Smooth muscle cell (in vitro differentiated cells): ENCODE measurements at regions not wholly inside any gene's neighbourhood (a gene's known extent, or its start where the extent isn't known, plus 50 kb on each side); places are given as distances from the start of the nearest gene placed in this dataset.

Source experiments
- DNase-seq: peaks from one replicate; lab custom pipeline; 2025; ENCODE audit not compliant: unreplicated experiment; lab: John Stamatoyannopoulos, UW
- H2AFZ ChIP-seq: fragments of 200-600 bp; sonication (generic); 2 replicates; pipeline ENCODE4 v1.6.0; 2016; ENCODE audit warnings: antibody characterized with exemption, low read depth, mild to moderate bottlenecking
- H3F3A ChIP-seq: fragments of 200-600 bp; sonication (generic); 2 replicates; pipeline ENCODE4 v1.6.0; 2017; ENCODE audit warnings: antibody characterized with exemption, low read depth
- H3K27ac ChIP-seq: fragments of 200-600 bp; sonication (generic); 2 replicates; pipeline ENCODE4 v1.5.1; 2016; ENCODE audit warnings: low read depth, mild to moderate bottlenecking
- H3K27me3 ChIP-seq: fragments of 200-600 bp; sonication (generic); 2 replicates; pipeline ENCODE4 v1.6.1; 2016; ENCODE audit warnings: low read depth, mild to moderate bottlenecking
- H3K36me3 ChIP-seq: fragments of 200-600 bp; sonication (generic); 2 replicates; pipeline ENCODE4 v1.5.1; 2016; ENCODE audit warnings: low read depth
- H3K4me1 ChIP-seq: fragments of 200-600 bp; sonication (generic); 2 replicates; pipeline ENCODE4 v1.5.1; 2016; ENCODE audit warnings: low read depth
- H3K4me2 ChIP-seq: fragments of 200-600 bp; sonication (generic); 2 replicates; pipeline ENCODE4 v1.6.0; 2016; ENCODE audit warnings: mild to moderate bottlenecking
- H3K4me3 ChIP-seq: fragments of 200-600 bp; sonication (generic); 2 replicates; pipeline ENCODE4 v1.5.1; 2016; ENCODE audit warnings: mild to moderate bottlenecking
- H3K79me2 ChIP-seq: fragments of 200-600 bp; sonication (generic); 2 replicates; pipeline ENCODE4 v1.6.0; 2016; ENCODE audit warnings: low read depth, mild to moderate bottlenecking
- H3K9ac ChIP-seq: fragments of 200-600 bp; sonication (generic); 2 replicates; pipeline ENCODE4 v1.6.0; 2016; ENCODE audit warnings: low read depth
- H3K9me3 ChIP-seq: fragments of 200-600 bp; sonication (generic); replicated peaks from 2 replicates; pipeline ENCODE4 v1.5.1; 2016; ENCODE audit warnings: low read depth
- H4K20me1 ChIP-seq: fragments of 200-600 bp; sonication (generic); 2 replicates; pipeline ENCODE4 v1.6.0; 2016; ENCODE audit warnings: low read depth
- CTCF ChIP-seq: fragments of 200-600 bp; sonication (generic); IDR thresholded peaks from 2 replicates; pipeline ENCODE4 v1.5.1; 2017; ENCODE audit warnings: borderline replicate concordance, mild to moderate bottlenecking, antibody characterized with exemption; ENCODE audit not compliant: insufficient read depth, poor library complexity, severe bottlenecking
- WGBS: methylation state at CpG from one replicate; pipeline ENCODE4 v1.1.7; 2016; ENCODE audit warnings: low lambda C conversion rate; 5-methylcytosine and 5-hydroxymethylcytosine counted together

- Histone ChIP-seq H3K27me3 (no peaks in the 10 kb centered on the region), H3K4me1 (no peaks in the 10 kb centered on the region), H4K20me1 (no peaks in the 10 kb centered on the region), H3K4me2 (no peak overlapping the region), H2AFZ (no peak overlapping the region), H3K9ac (no peak overlapping the region), H3K27ac (no peak overlapping the region), H3K79me2 (no peaks in the 10 kb centered on the region), H3F3A (no peaks in the 10 kb centered on the region), H3K4me3 (no peak overlapping the region), H3K9me3 (no peaks in the 10 kb centered on the region), H3K36me3 (peaks cover 5% of the 10 kb centered on the region)
- 93% methylated on average over 2 of the region's 2 CpGs for WGBS
- TF ChIP-seq CTCF = no peak
- DNase-seq = no peak
These were observed 178.7 kb upstream of the POU2AF2 start for GRCh38 chr11:111066846-111067245.

GRCh38 chr11:111063726-111064517 lies 181.6 kb upstream of the POU2AF2 start:
- H3K27ac ChIP-seq = no peak overlapping the region

DNA sequence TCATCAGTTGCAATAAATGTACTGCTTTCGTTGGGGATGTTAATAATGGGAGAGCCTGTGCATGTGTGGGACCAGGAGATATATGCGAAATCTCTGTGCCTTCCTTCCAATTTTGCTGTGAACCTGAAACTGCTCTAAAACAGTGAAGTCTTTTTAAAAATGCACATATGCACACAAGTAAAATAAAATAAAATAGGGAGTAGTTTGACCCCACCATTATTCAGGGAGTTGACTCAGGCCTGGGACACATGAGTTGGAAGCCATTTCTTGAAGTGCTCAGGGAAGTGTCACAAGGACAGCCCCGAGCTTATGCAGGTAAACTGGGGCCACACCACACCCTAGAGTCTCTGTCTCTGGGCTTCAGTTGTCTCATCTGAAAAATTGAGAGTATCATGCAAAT lies 183.1 kb upstream of the POU2AF2 start:
- TF ChIP-seq CTCF = no peak
- no peaks in the 10 kb centered on the region for H3K9me3 ChIP-seq
- H3K79me2 ChIP-seq = no peaks in the 10 kb centered on the region
- no peak overlapping the region for H3K27ac ChIP-seq
- H3K4me2 ChIP-seq = no peak overlapping the region
- no peaks in the 10 kb centered on the region for H3K27me3 ChIP-seq
- no peaks in the 10 kb centered on the region for H4K20me1 ChIP-seq
- DNase-seq = no peak
- WGBS = 89% methylated on average over 3 of the region's 3 CpGs
- no peak overlapping the region for H2AFZ ChIP-seq
- H3K9ac ChIP-seq = no peak overlapping the region
- no peaks in the 10 kb centered on the region for H3K36me3 ChIP-seq
- no peak overlapping the region for H3K4me3 ChIP-seq
- H3F3A ChIP-seq = no peaks in the 10 kb centered on the region
- no peaks in the 10 kb centered on the region for H3K4me1 ChIP-seq

More at GRCh38 chr11:111063726-111064517, 181.6 kb upstream of the POU2AF2 start:
- Histone ChIP-seq H3K79me2 (no peaks in the 10 kb centered on the region), H3K9me3 (no peaks in the 10 kb centered on the region), H3K4me3 (no peak overlapping the region), H3K4me1 (no peaks in the 10 kb centered on the region), H3F3A (no peaks in the 10 kb centered on the region), H3K27me3 (no peaks in the 10 kb centered on the region), H3K9ac (no peak overlapping the region), H2AFZ (no peak overlapping the region), H4K20me1 (no peaks in the 10 kb centered on the region), H3K4me2 (no peak overlapping the region), H3K36me3 (peaks cover 5% of the 10 kb centered on the region)
- 55% methylated on average over 6 of the region's 6 CpGs for WGBS
- no peak for TF ChIP-seq CTCF
- DNase-seq = no peak

DNA sequence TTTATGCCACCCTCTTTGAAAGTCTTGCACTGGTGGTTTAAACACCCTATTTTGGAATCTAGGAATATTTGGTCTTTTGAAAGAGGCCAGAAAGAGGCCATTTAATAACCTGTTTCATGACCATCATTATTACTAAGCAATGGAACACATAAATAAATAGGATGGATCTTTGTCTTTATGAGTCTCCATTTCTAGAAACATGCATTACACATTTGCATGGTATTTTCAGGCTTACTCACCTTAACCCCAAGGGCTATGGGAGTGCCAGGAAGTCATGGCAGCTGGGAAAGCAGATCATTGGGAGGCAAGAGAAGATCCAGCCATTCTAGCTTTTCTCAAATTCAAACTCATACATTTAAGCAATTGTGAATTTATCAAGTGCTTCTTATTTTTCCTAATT lies 185.8 kb upstream of the POU2AF2 start:
- Histone ChIP-seq H3K4me1 (no peaks in the 10 kb centered on the region), H3K27me3 (no peaks in the 10 kb centered on the region), H3K36me3 (no peaks in the 10 kb centered on the region), H4K20me1 (no peaks in the 10 kb centered on the region), H3F3A (no peaks in the 10 kb centered on the region), H3K4me2 (no peak overlapping the region), H3K9ac (no peak overlapping the region), H3K4me3 (no peak overlapping the region), H3K79me2 (no peaks in the 10 kb centered on the region), H3K27ac (no peak overlapping the region), H3K9me3 (no peaks in the 10 kb centered on the region), H2AFZ (no peak overlapping the region)
- no peak for DNase-seq
- TF ChIP-seq CTCF = no peak
